GM21423 (cell line): ENCODE measurements at regions not wholly inside any gene's neighbourhood (a gene's known extent, or its start where the extent isn't known, plus 50 kb on each side); places are given as distances from the start of the nearest gene placed in this dataset.

Experiments used
- ATAC-seq: cut with Tn5 transposase; IDR thresholded peaks from one replicate; pipeline ENCODE4 v1.9.1; 2021; ENCODE audit warnings: mild to moderate bottlenecking, moderate library complexity; ENCODE audit not compliant: unreplicated experiment

GRCh38 chr18:26621161-26622026 lies 73.0 kb upstream of the KCTD1 start:
- peak; percentile 81 for ATAC-seq

GRCh38 chr18:26619350-26619749 lies 71.0 kb upstream of the KCTD1 start:
- no peak for ATAC-seq

- ATAC-seq = no peak
Measured at GRCh38 chr18:26618135-26618534, 69.8 kb upstream of the KCTD1 start.

GRCh38 chr18:26617151-26617554 lies 68.8 kb upstream of the KCTD1 start:
- ATAC-seq = no peak

GRCh38 chr18:26614374-26614773 lies 66.0 kb upstream of the KCTD1 start:
- no peak for ATAC-seq
